Testis (tissue), 2 donors: ENCODE measurements at regions not wholly inside any gene's neighbourhood (a gene's known extent, or its start where the extent isn't known, plus 50 kb on each side); places are given as distances from the start of the nearest gene placed in this dataset.

ENCODE experiments used
- CTCF ChIP-seq, 3 experiments: fragments of 450-650 bp in 2 of 3; fragments of 200-600 bp in 1 of 3; sonication (generic) in 1 of 3; IDR thresholded peaks; one replicate each; pipeline ENCODE4 v1.5.1; 2016 to 2019; ENCODE audit warnings: antibody characterized with exemption in 3 of 3, mild to moderate bottlenecking in 2 of 3, moderate library complexity in 1 of 3
- POLR2A ChIP-seq: fragments of 450-650 bp; IDR thresholded peaks from one replicate; pipeline ENCODE4 v1.6.1; 2017; ENCODE audit warnings: antibody characterized with exemption, mild to moderate bottlenecking, moderate library complexity

GRCh38 chr20:39458452-39458851 lies 496.3 kb downstream of the DHX35 start:
- TF ChIP-seq POLR2A (no peak), CTCF (IDR thresholded peaks at IDR 0.05) (no peak)
